Esophagus muscularis mucosa (tissue), 4 donors: ENCODE measurements at regions not wholly inside any gene's neighbourhood (a gene's known extent, or its start where the extent isn't known, plus 50 kb on each side); places are given as distances from the start of the nearest gene placed in this dataset.
A peak's percentile ranks its signal among the peaks of the same experiment; 100 is the strongest.

Experiments used
- DNase-seq: peaks from one replicate; pipeline ENCODE4 v3.0.0-alpha.2; 2017; ENCODE audit errors: extremely low spot score
- H3K27ac ChIP-seq, 4 donors: fragments of 200-600 bp; sonication (generic); replicated peaks in 1 of 4; 1 replicate in 3 of 4; 2 replicates in 1 of 4; pipeline ENCODE4 v1.5.1; 2016 to 2019; ENCODE audit warnings: mild to moderate bottlenecking in 1 of 4
- H3K27me3 ChIP-seq, 4 donors: fragments of 200-600 bp; sonication (generic); one replicate each; pipeline versions ENCODE4 v1.5.1 to v1.6.0; 2016 to 2019
- H3K36me3 ChIP-seq, 4 donors: fragments of 200-600 bp; sonication (generic); one replicate each; pipeline ENCODE4 v1.5.1; 2016 to 2019
- H3K4me1 ChIP-seq, 4 donors: fragments of 200-600 bp; sonication (generic); one replicate each; pipeline ENCODE4 v1.5.1; 2016 to 2019
- H3K4me3 ChIP-seq, 4 donors: fragments of 200-600 bp; sonication (generic); 1 replicate in 2 of 4; 2 replicates in 2 of 4; pipeline ENCODE4 v1.5.1; 2016 to 2019; ENCODE audit warnings: mild to moderate bottlenecking in 4 of 4, moderate library complexity in 1 of 4
- H3K9me3 ChIP-seq, 4 donors: fragments of 200-600 bp; sonication (generic); 1 replicate in 3 of 4; 2 replicates in 1 of 4; pipeline ENCODE4 v1.5.1; 2016 to 2019
- EP300 ChIP-seq: sonication (generic); formaldehyde crosslinking; IDR thresholded peaks from one replicate; pipeline ENCODE4 v1.6.1; 2017; ENCODE audit warnings: antibody characterized with exemption
- POLR2A ChIP-seq: fragments of 450-650 bp; IDR thresholded peaks from one replicate; pipeline ENCODE4 v1.6.1; 2017; ENCODE audit warnings: antibody characterized with exemption, moderate library complexity, mild to moderate bottlenecking, low read depth
- POLR2AphosphoS5 ChIP-seq, 2 donors: sonication (generic); formaldehyde crosslinking; IDR thresholded peaks; one replicate each; pipeline ENCODE4 v1.6.1; 2017; ENCODE audit warnings: antibody characterized with exemption in 2 of 2
- WGBS: methylation state at CpG from one replicate; pipeline ENCODE4 v1.1.5; 2018; 5-methylcytosine and 5-hydroxymethylcytosine counted together
- intact Hi-C: fragments of 100-400 bp; cut with DNase I; formaldehyde crosslinking; loops from one replicate; pipeline ENCODE4 v1.15.1; 2023
- TF ChIP-seq, protein P1 (sequence below), 3 experiments: fragments of 200-600 bp in 2 of 3; fragments of 450-650 bp in 1 of 3; sonication (generic) in 2 of 3; IDR thresholded peaks; one replicate each; pipeline ENCODE4 v1.5.1; 2017 to 2019; ENCODE audit warnings: antibody characterized with exemption in 3 of 3, mild to moderate bottlenecking in 2 of 3, moderate library complexity in 1 of 3

DNA sequence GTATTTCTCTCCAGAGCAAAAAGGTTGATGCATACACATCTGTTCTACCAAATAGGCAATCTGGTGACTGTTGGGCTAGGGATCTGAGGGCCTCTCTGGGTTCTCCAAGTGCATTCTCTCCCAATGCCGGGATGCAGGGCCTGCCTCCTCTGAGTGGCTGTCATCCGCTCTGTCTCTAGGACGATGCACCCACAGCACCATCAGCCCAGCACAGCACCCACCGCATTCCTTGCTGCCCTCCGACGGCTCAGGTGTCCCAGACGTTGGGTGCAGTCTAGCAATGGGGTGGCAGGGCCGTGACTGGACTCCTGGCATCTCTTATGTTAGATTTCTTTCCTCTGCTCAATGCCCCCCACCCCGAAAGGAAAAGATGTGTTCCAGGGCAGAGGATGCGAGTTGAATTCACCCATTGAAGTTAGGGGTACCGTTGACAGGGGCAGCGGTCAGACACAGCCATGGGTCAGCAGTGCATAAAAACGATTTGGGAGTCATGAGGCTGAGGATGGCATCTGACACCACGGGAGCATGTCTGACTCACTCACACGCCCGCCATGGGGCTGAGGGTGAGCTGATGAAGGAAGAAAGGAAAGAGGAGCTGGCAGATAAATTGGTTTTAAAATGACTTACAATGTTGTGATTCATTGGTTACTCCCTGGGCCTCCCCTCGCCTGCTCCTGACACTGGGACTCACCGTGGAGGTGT lies 93.2 kb upstream of the C14orf180 start:
- TF ChIP-seq POLR2A (no peak), EP300 (no peak), POLR2AphosphoS5 (IDR thresholded peaks at IDR 0.05) (no peak)
- TF ChIP-seq, protein P1, sequence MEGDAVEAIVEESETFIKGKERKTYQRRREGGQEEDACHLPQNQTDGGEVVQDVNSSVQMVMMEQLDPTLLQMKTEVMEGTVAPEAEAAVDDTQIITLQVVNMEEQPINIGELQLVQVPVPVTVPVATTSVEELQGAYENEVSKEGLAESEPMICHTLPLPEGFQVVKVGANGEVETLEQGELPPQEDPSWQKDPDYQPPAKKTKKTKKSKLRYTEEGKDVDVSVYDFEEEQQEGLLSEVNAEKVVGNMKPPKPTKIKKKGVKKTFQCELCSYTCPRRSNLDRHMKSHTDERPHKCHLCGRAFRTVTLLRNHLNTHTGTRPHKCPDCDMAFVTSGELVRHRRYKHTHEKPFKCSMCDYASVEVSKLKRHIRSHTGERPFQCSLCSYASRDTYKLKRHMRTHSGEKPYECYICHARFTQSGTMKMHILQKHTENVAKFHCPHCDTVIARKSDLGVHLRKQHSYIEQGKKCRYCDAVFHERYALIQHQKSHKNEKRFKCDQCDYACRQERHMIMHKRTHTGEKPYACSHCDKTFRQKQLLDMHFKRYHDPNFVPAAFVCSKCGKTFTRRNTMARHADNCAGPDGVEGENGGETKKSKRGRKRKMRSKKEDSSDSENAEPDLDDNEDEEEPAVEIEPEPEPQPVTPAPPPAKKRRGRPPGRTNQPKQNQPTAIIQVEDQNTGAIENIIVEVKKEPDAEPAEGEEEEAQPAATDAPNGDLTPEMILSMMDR (IDR thresholded peaks at IDR 0.05): no peak
- intact Hi-C loops: no loop called here
- H3K9me3 ChIP-seq: peaks cover 0 to 17% (median 15%) of the 10 kb centered on the region in 4 donors
- H3K36me3 ChIP-seq: no peaks in the 10 kb centered on the region
- WGBS: 85% methylated on average over 16 of the region's 18 CpGs
- DNase-seq: peak; percentile 70
- no peaks in the 10 kb centered on the region for H3K4me1 ChIP-seq
- H3K4me3 ChIP-seq: no peak overlapping the region
- no peak overlapping the region for H3K27ac ChIP-seq
- H3K27me3 ChIP-seq: peaks cover 0 to 46% (median 0%) of the 10 kb centered on the region in 4 donors

- H3K27me3 ChIP-seq: peaks cover 0 to 18% (median 0%) of the 10 kb centered on the region in 4 donors
- TF ChIP-seq POLR2AphosphoS5 (IDR thresholded peaks at IDR 0.05) (no peak), POLR2A (no peak), EP300 (no peak)
- TF ChIP-seq, protein P1 (IDR thresholded peaks at IDR 0.05): no peak
- no peak overlapping the region for H3K4me3 ChIP-seq
- intact Hi-C loops: no loop called here
- H3K9me3 ChIP-seq: peaks cover 0 to 11% (median 6%) of the 10 kb centered on the region in 4 donors
- H3K4me1 ChIP-seq: no peaks in the 10 kb centered on the region
- H3K36me3 ChIP-seq: no peaks in the 10 kb centered on the region
- WGBS: 41% methylated on average over 3 of the region's 3 CpGs
- peak; percentile 42 for DNase-seq
- no peak overlapping the region for H3K27ac ChIP-seq
These were observed 85.1 kb upstream of the C14orf180 start for GRCh38 chr14:104494483-104494882.

DNA sequence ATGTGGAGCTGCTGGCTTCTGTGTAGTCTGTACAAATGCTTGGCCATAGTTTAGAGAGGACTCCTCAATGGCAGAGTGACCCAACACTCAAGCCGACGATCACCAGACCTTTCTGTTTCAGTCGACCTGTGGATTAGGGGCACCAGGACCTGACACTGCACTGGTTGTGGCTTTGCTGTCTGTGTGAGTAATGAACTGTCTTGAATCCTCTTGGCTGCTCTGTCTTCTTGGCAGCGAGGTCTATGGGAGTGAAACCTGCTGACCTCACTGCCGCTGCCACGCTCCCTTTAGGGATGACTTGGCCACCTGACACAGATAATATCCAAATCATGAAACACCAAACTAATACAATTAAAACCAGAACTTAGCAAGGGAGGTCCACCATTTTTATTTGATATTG lies 83.5 kb upstream of the C14orf180 start:
- intact Hi-C loops: no loop called here

GRCh38 chr14:104499784-104500760 lies 79.5 kb upstream of the C14orf180 start:
- DNase-seq: no peak
- WGBS: 77% methylated on average over 15 of the region's 15 CpGs
- no peak for TF ChIP-seq POLR2AphosphoS5 (IDR thresholded peaks at IDR 0.05)

More for the DNA sequence above, 83.5 kb upstream of the C14orf180 start:
- no peaks in the 10 kb centered on the region for H3K4me1 ChIP-seq
- H3K4me3 ChIP-seq: no peak overlapping the region
- H3K27ac ChIP-seq: no peak overlapping the region
- DNase-seq: peak; percentile 55
- peaks cover 0 to 20% (median 8%) of the 10 kb centered on the region in 4 donors for H3K9me3 ChIP-seq
- TF ChIP-seq POLR2A (no peak), POLR2AphosphoS5 (IDR thresholded peaks at IDR 0.05) (no peak), EP300 (no peak)
- TF ChIP-seq, protein P1 (IDR thresholded peaks at IDR 0.05): no peak
- no peaks in the 10 kb centered on the region for H3K36me3 ChIP-seq
- H3K27me3 ChIP-seq: peaks cover 0 to 14% (median 0%) of the 10 kb centered on the region in 4 donors
- WGBS: 51% methylated on average over 4 of the region's 6 CpGs

GRCh38 chr14:104502060-104502459 lies 77.5 kb upstream of the C14orf180 start:
- Histone ChIP-seq H3K27ac (no peak overlapping the region), H3K36me3 (no peaks in the 10 kb centered on the region), H3K27me3 (peaks cover 0 to 38% (median 0%) of the 10 kb centered on the region in 4 donors), H3K4me1 (no peaks in the 10 kb centered on the region), H3K4me3 (no peak overlapping the region), H3K9me3 (peaks cover 0 to 34% (median 25%) of the 10 kb centered on the region in 4 donors)
- DNase-seq: no peak
- 93% methylated on average over 1 of the region's 1 CpG for WGBS
- TF ChIP-seq, protein P1 (IDR thresholded peaks at IDR 0.05): no peak
- TF ChIP-seq EP300 (no peak), POLR2A (no peak), POLR2AphosphoS5 (IDR thresholded peaks at IDR 0.05) (no peak)
- intact Hi-C loops: no loop called here

More at GRCh38 chr14:104499784-104500760, 79.5 kb upstream of the C14orf180 start:
- Histone ChIP-seq H3K9me3 (peaks cover 0 to 39% (median 30%) of the 10 kb centered on the region in 4 donors), H3K36me3 (no peaks in the 10 kb centered on the region), H3K27me3 (peaks cover 0 to 29% (median 0%) of the 10 kb centered on the region in 4 donors), H3K4me1 (no peaks in the 10 kb centered on the region), H3K4me3 (no peak overlapping the region), H3K27ac (no peak overlapping the region)
- intact Hi-C loops: no loop called here
